GM19438 (cell line): ENCODE measurements at regions not wholly inside any gene's neighbourhood (a gene's known extent, or its start where the extent isn't known, plus 50 kb on each side); places are given as distances from the start of the nearest gene placed in this dataset.
"Not testable (repeated sequence)": the region's sequence is repeated elsewhere in the genome, so short reads cannot be mapped to it uniquely, and the experiment has no call there.

Experiments
- ATAC-seq: cut with Tn5 transposase; IDR thresholded peaks from one replicate; pipeline ENCODE4 v1.9.1; 2021; ENCODE audit warnings: low read depth; ENCODE audit not compliant: unreplicated experiment

DNA sequence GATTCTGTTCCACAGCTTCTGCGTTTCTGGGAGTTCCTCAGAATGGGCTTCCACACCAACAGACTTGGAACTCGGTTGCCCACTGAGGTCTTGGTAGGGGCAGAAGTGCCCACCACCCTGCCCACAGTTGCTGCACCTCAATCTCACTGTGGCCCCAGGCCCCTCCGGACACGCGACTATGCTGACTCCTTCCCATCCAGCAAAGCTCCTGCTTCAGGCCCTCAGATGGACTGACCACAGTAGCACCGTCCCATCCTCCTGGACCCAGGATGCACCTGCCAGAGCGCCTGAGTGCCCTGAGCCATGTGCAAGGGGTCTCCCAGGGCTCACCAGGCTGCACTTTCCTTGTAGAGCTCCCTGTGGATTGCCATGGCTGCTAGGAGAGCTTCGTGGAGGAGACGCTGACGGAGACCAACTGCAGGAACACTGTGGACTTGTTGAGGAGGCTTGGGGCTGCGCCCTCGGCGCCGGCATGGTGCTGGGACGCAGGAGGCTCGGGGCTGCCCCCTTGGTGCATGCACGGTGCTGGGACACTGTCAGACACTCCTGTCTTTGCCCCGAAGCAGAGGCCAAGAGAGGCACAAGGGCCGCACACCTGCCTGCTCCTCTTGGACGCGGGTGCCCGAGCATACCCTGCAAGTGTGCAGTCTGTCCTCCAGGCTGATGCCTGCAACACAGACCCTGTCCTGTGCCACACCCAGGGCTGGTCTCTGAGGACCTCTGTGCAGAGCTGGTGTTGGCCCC lies 201.3 kb downstream of the LIPI start:
- ATAC-seq: not testable (repeated sequence)

- ATAC-seq: not testable (repeated sequence)
These were observed 202.3 kb downstream of the LIPI start for GRCh38 chr21:14008436-14008835.

GRCh38 chr21:14008006-14008405 lies 202.7 kb downstream of the LIPI start:
- not testable (repeated sequence) for ATAC-seq

DNA sequence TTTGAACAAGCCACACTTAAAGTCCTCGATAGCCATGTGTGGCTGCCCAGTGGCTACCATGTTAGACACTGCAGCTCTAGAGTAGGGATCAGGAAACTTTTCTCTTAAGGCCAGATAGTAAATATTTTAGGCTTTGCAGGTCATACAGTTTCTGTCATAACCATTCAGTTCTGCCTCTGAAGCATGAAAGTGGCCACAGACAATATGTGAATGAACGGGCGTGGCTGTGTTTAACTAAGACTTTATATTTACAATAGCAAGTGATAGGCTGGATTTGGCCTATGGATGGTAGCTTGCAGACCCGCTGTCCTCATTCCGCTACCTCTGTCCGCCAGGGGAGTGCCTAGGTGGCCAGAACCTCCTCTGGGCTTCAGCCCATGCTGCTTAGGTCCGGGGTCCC lies 204.6 kb downstream of the LIPI start:
- ATAC-seq: not testable (repeated sequence)

DNA sequence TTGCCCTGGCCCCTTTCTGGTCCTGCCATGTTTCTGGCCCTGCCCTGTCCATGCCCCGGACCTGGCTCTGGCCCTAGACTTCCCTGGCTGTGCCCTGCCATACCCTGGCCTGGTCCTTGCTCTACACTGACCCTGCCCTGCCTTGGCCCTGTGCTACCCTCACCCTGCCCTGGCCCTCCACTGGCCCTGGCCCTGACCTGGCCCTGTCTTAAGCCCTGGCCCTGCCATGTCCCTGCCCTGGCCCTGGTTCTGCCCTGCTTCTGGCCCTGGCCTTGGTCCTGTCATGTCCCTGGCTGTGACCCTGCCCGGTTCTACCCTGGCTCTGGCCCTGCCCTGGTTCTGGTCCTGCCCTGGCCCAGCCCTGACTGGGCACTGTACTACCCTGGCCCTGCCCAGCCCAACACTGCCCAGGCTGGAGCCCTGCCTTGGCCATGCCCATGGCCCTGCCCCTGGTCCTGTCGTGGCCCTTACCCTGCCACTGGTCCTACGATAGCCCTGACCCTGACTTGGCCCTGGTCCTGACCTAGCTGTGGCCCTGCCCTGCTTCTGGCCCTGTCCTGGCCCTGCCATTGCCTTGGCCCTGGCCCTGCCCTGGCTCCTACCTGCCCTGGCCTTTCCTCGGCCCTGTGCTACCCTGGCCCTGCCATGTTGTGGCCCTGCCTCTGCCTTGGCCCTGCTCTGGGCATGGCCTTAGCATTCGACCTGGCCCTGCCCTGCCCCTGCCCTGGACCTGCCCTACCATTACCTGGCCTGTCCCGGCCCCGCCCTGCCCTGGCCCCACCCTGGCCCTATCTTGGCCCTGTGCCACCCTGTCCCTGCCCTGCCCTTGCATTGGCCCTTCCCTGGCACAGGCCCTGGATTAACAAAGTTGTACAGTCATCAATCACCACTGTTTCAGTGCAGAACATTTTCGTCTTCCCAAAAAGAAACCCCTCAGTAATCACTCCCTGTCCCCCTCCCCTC lies 223.5 kb downstream of the LIPI start:
- ATAC-seq: not testable (repeated sequence)

DNA sequence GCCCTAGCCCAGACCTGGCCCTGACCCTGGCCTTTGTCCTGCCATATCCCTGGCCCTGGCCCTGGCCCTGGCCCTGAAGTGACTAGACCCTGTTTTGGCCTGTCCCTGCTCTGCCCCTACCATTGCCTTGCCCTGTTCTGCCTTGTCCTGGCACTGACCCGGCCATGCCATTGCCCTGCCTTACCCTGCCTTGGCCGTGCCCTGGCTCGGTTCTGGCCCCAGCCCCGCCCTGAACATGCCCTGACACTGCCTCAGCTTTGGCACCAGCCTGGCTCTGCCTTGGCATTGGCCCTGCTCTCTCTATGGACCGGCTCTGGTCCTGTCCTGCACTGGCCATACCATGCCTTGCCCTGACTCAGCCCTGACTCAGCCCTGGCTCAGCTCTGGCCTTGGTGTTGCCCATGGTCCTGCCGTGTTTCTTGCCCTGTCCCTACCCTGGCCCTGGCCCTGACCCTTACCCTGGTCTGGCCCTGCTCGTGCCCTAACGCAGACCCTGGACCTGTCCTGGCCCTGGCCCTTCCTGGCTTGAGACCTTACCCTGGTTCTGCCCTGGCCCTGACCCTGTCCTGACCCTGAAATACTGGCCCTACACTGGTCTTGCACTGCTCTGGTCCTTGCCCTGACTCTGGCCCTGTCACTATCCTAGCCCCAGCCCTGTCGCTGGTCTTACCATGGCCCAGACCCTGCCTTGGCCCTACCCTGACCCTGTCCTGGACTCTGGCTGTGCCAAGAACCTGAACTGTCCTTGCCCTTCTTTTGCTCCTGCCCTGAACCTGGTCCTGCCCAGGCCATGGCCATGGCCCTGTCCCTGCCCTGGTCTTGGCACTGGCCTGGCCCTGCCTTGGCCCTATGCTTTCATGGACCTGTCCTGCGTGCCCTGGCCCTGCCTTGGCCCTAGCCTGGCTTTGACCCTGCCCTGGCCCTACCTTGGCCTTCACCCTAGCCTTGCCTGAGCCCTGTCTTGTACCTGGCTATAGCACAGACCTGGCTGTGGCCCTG lies 224.6 kb downstream of the LIPI start:
- ATAC-seq: not testable (repeated sequence)

DNA sequence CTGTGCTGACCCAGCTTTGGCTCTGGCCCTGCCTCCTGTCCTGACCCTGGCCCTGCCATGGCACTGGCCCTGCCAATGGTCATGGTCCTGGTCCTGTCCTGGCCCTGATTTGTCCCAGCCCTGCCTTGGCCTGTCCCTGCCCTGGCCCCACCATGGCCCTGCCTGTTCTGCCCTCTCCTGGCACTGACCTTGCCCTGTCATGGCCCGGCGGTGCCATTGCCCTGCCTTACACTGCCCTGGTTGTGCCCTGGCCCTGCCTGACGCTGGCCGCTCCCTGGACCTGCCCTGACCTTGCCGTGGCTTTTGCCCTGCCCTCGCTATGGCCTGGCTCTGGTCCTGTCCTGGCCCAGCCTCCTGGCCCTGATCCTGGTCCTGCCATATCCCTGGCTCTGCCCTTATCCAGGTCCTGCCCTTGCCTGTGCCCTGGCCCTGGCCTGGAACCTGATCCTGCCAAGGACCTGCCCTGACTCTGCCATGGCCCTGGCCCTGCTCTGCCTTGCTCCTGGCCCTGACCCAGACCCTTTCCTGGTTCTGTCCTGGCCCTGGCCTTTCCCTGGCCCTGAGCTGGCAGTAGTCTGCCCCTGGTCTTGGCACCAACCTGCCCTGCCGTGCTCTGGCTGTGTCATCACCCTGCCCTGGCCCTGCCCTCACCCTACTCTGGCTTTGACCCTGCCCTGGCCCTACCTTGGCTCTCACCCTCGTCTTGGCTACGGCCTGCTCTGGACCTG lies 225.5 kb downstream of the LIPI start:
- not testable (repeated sequence) for ATAC-seq

- ATAC-seq: not testable (repeated sequence)
These were observed 226.0 kb downstream of the LIPI start for GRCh38 chr21:13984728-13985127.

- not testable (repeated sequence) for ATAC-seq
These were observed 229.3 kb downstream of the LIPI start for GRCh38 chr21:13981176-13982087.

DNA sequence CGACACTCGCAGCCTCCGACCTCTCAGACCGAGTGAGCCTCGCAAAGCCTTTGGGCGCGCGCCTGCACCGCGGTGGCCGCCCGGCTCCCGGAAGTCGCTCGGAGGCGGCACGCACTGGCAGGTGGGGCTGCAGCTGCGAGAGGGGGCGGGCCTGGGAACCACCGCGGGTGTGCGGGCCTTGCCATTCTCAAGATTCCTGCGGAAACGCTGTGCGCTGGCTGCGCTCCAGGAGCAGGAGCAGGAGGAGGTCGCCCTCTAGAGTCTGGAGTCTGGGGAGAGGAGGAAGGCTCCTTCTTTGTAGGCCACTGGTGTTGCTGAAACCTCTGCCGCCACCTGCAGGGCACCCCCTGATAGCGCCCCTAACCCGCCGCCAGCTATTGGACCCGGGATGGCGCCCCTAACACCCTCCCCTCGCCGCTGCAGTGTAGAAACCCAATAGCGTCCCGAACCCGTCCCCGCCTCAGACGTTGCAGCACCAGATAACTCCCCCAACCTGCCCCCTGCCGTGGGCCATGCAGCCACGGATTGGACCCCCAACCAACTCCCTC lies 230.6 kb downstream of the LIPI start:
- peak; percentile 93 for ATAC-seq

DNA sequence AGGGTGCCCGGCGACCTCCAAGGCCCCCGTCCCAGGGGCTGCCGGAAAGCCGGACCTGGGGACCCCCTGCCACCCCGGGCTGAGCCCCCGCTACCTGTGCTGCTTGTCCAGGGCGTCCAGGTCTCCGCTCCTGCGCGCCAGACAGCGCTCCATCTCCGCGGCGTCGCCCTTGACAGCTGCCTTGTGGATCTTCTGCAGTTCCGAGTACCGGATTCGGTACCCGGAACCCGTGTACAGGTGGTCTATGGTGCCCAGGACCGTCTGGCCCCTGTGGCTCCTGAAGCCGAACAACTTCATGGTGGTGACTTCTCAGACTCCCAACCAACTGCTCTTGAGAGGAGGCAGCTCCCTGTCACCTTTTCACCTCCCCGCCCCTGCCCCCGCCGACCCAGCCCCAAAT lies 231.1 kb downstream of the LIPI start:
- ATAC-seq: peak; percentile 11

DNA sequence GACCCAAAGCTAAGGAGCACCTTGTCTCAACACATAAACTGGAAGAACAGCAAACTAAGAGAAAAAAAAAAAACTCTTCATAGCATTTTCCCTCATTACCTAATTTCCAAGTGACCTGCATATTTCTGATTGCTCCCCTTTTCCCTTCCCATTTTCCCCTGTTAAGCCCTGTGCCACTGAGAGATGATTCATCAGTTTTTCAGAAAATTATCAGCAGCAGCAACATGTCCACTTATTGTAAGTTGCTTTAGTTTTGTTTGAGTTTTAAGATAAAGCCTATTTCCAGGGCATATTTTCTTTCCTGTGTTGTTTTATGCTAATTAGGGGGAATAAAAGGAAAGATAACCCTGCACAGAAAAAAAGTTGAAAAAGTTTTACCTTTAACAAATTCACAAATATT lies 236.2 kb downstream of the LIPI start:
- not testable (repeated sequence) for ATAC-seq

DNA sequence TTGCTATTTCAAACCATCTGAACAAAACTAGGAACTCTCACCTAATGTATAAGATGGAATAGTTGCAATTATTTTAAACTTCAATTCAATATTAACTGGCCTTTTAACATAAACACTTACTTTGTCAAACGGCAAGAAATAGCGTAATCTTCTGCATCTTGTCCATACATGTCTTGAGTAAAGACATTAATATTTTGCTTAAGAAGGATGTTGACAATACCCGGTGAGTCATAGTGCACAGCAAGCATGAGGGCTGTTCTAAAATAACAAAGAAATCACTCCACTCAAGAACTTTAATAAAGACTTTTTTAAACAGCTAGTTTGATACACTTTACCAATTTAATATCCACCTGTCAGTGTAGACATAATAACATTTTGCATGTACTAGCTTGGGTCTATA lies 240.9 kb downstream of the LIPI start:
- not testable (repeated sequence) for ATAC-seq

DNA sequence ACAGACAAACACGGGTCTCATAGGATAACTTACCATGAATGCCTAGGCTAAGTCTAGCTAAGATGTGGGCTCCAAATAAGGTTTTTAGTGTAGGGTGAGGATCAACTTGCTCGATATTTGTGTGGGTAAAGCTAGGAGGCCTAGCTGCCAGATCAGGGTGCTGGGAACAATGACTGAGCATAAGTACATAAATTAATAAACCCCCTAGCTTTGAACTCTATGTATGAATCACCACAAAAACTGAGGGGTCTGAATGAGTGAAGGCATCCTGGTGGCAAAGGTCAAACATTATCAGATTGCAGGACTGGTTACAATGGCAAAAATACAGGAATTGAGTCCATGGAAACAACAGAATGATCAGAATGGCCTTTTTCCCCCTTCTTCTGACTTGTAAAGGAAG lies 241.8 kb downstream of the LIPI start:
- ATAC-seq: not testable (repeated sequence)

GRCh38 chr21:13963259-13963658 lies 247.5 kb downstream of the LIPI start:
- not testable (repeated sequence) for ATAC-seq

DNA sequence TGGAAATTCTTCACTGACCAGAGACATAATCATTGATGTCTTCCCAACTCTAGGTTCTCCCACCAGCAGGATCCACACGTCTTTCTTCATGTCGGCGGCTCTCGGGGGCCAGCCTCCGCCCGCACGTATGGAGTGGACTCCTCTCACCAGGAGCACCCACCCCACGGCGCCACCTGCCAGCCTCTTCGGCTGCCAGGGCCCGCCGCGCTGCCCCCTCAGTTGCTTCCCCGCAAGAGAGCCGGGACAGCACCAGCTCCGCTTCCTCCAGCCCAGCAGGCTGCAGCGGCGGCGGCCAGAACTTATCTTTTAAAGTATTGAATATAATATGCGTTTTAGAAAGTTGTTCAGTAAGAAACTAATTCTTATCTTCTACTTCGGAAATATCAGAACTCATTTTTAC lies 273.5 kb downstream of the LIPI start:
- ATAC-seq: no peak

- ATAC-seq: not testable (repeated sequence)
These were observed 274.5 kb downstream of the LIPI start for GRCh38 chr21:13936033-13936937.
